Astrocyte (in vitro differentiated cells and primary cell): ENCODE measurements at regions not wholly inside any gene's neighbourhood (a gene's known extent, or its start where the extent isn't known, plus 50 kb on each side); places are given as distances from the start of the nearest gene placed in this dataset.

Experiments used
- DNase-seq: peaks from one replicate; pipeline ENCODE4 v3.0.0-alpha.2; 2010; ENCODE audit warnings: low read depth
- FAIRE-seq: peaks from 2 replicates; lab custom pipeline; 2011; peaks lifted over from hg19 to GRCh38; lab: Jason Lieb, UNC
- H2AFZ ChIP-seq: 2 replicates; pipeline ENCODE4 v1.6.0; 2012; ENCODE audit warnings: low read depth, low read length, inconsistent platforms
- H3K27ac ChIP-seq: 2 replicates; pipeline ENCODE4 v1.5.1; 2011; ENCODE audit warnings: low read depth, low read length, inconsistent platforms
- H3K27me3 ChIP-seq: 2 replicates; pipeline ENCODE4 v1.6.0; 2011; ENCODE audit warnings: low read length, inconsistent platforms; ENCODE audit not compliant: insufficient read depth
- H3K36me3 ChIP-seq: 2 replicates; pipeline ENCODE4 v1.5.1; 2011; ENCODE audit warnings: low read length, inconsistent platforms; ENCODE audit not compliant: insufficient read depth
- H3K4me1 ChIP-seq: 2 replicates; pipeline ENCODE4 v1.5.1; 2011; ENCODE audit warnings: low read length, inconsistent platforms; ENCODE audit not compliant: insufficient read depth
- H3K4me2 ChIP-seq: 2 replicates; pipeline ENCODE4 v1.6.0; 2012; ENCODE audit warnings: low read length, inconsistent platforms
- H3K4me3 ChIP-seq: 2 replicates; pipeline ENCODE4 v1.5.1; 2011; ENCODE audit warnings: low read depth, mild to moderate bottlenecking, low read length, inconsistent platforms; ENCODE audit not compliant: insufficient read depth
- H3K79me2 ChIP-seq: 2 replicates; pipeline ENCODE4 v1.6.0; 2012; ENCODE audit warnings: mild to moderate bottlenecking, low read length, inconsistent platforms; ENCODE audit not compliant: insufficient read depth
- H3K9ac ChIP-seq: 2 replicates; pipeline ENCODE4 v1.6.0; 2012; ENCODE audit warnings: mild to moderate bottlenecking, low read length, inconsistent platforms
- H3K9me3 ChIP-seq: 2 replicates; pipeline ENCODE4 v1.5.1; 2012; ENCODE audit warnings: low read depth, mild to moderate bottlenecking, low read length, inconsistent platforms; ENCODE audit not compliant: insufficient read depth
- H4K20me1 ChIP-seq: 2 replicates; pipeline ENCODE4 v1.6.0; 2012; ENCODE audit warnings: low read length, inconsistent platforms; ENCODE audit not compliant: insufficient read depth
- H3K27ac Mint-ChIP-seq: one replicate; pipeline ENCODE4 v1.8.0; 2021; ENCODE audit warnings: mild to moderate bottlenecking, mixed read lengths; ENCODE audit not compliant: unreplicated experiment
- H3K27me3 Mint-ChIP-seq: one replicate; pipeline ENCODE4 v1.8.0; 2021; ENCODE audit warnings: low read depth, mixed read lengths; ENCODE audit not compliant: unreplicated experiment
- H3K36me3 Mint-ChIP-seq: one replicate; pipeline ENCODE4 v1.8.0; 2021; ENCODE audit warnings: low read depth, mixed read lengths; ENCODE audit not compliant: unreplicated experiment
- H3K4me1 Mint-ChIP-seq: one replicate; pipeline ENCODE4 v1.8.0; 2021; ENCODE audit warnings: low read depth, mixed read lengths; ENCODE audit not compliant: unreplicated experiment
- H3K4me3 Mint-ChIP-seq: one replicate; pipeline ENCODE4 v1.8.0; 2021; ENCODE audit warnings: mild to moderate bottlenecking, moderate library complexity, mixed read lengths; ENCODE audit not compliant: unreplicated experiment
- H3K9me3 Mint-ChIP-seq: one replicate; pipeline ENCODE4 v1.8.0; 2021; ENCODE audit warnings: mild to moderate bottlenecking, mixed read lengths; ENCODE audit not compliant: unreplicated experiment
- CTCF ChIP-seq: IDR thresholded peaks from 2 replicates; pipeline ENCODE4 v1.5.1; 2011; ENCODE audit warnings: low read depth, mild to moderate bottlenecking, inconsistent platforms, low read length, moderate library complexity; ENCODE audit not compliant: insufficient read depth
- EZH2 ChIP-seq: IDR thresholded peaks from 2 replicates; pipeline ENCODE4 v1.6.1; 2012; ENCODE audit warnings: mild to moderate bottlenecking, low read length, inconsistent platforms; ENCODE audit not compliant: insufficient read depth

DNA sequence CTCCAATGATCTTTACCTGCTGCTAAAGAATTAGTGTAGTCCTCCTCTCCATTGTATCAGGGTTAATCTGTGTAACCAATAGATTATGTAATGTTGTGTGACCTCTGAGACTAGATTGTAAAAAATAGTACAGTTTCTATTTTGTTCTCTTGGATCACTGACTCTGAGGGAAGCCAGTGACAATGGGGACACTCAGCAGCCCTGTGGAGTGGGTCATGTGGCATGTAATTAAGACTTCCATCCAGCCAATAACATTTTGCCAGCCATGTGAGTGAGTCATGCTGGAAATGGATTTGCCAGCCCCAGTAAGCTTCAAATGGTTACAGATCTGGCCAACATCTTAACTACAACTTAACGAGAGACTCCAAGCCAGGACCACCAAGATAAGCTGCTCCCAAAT is 332.3 kb downstream of the PTTG2 start:
- Histone ChIP-seq H3K36me3 (no peaks in the 10 kb centered on the region), H4K20me1 (no peaks in the 10 kb centered on the region), H3K27ac (no peak overlapping the region), H3K4me3 (no peak overlapping the region), H3K4me1 (peaks cover 9% of the 10 kb centered on the region), H3K9me3 (peaks cover 7% of the 10 kb centered on the region), H3K27me3 (no peaks in the 10 kb centered on the region), H3K9ac (no peak overlapping the region), H3K79me2 (no peaks in the 10 kb centered on the region), H2AFZ (no peak overlapping the region), H3K4me2 (no peak overlapping the region)
- Mint-ChIP-seq H3K36me3 (no peaks in the 10 kb centered on the region), H3K4me3 (no peak overlapping the region), H3K9me3 (peaks cover 10% of the 10 kb centered on the region), H3K27ac (no peak overlapping the region), H3K4me1 (peaks cover 7% of the 10 kb centered on the region), H3K27me3 (no peaks in the 10 kb centered on the region)
- TF ChIP-seq EZH2 (no peak), CTCF (no peak)
- DNase-seq (no peak), FAIRE-seq (no peak)

- FAIRE-seq (no peak), DNase-seq (no peak)
- H3K36me3 ChIP-seq, result no peaks in the 10 kb centered on the region
- no peaks in the 10 kb centered on the region for H3K79me2 ChIP-seq
- Mint-ChIP-seq H3K36me3 (peaks cover 3% of the 10 kb centered on the region), H3K9me3 (peaks cover 15% of the 10 kb centered on the region), H3K4me1 (peaks cover 7% of the 10 kb centered on the region), H3K27me3 (no peaks in the 10 kb centered on the region), H3K4me3 (no peak overlapping the region), H3K27ac (no peak overlapping the region)
- H3K4me3 ChIP-seq, result no peak overlapping the region
- no peak overlapping the region for H2AFZ ChIP-seq
- TF ChIP-seq CTCF (no peak), EZH2 (no peak)
- H3K9me3 ChIP-seq, result peaks cover 16% of the 10 kb centered on the region
- H3K4me1 ChIP-seq, result peaks cover 9% of the 10 kb centered on the region
- no peak overlapping the region for H3K4me2 ChIP-seq
- H4K20me1 ChIP-seq, result no peaks in the 10 kb centered on the region
- H3K9ac ChIP-seq, result no peak overlapping the region
- H3K27me3 ChIP-seq, result no peaks in the 10 kb centered on the region
- no peak overlapping the region for H3K27ac ChIP-seq
Measured at GRCh38 chr4:38294238-38294637, 334.0 kb downstream of the PTTG2 start.

GRCh38 chr4:38297061-38297460 is 336.9 kb downstream of the PTTG2 start:
- Mint-ChIP-seq H3K9me3 (peaks cover 15% of the 10 kb centered on the region), H3K4me3 (no peak overlapping the region), H3K27me3 (no peaks in the 10 kb centered on the region), H3K36me3 (peaks cover 3% of the 10 kb centered on the region), H3K27ac (no peak overlapping the region), H3K4me1 (no peaks in the 10 kb centered on the region)
- no peak overlapping the region for H3K9ac ChIP-seq
- H2AFZ ChIP-seq, result no peak overlapping the region
- H3K4me1 ChIP-seq, result no peaks in the 10 kb centered on the region
- H3K27me3 ChIP-seq, result no peaks in the 10 kb centered on the region
- peaks cover 16% of the 10 kb centered on the region for H3K9me3 ChIP-seq
- no peak for DNase-seq
- H3K4me2 ChIP-seq, result no peak overlapping the region
- H3K27ac ChIP-seq, result no peak overlapping the region
- H4K20me1 ChIP-seq, result no peaks in the 10 kb centered on the region
- no peak overlapping the region for H3K4me3 ChIP-seq
- H3K79me2 ChIP-seq, result no peaks in the 10 kb centered on the region
- FAIRE-seq, result no peak
- no peak for TF ChIP-seq CTCF
- no peak for TF ChIP-seq EZH2
- H3K36me3 ChIP-seq, result no peaks in the 10 kb centered on the region
